SK-N-SH (cell line): ENCODE measurements at regions not wholly inside any gene's neighbourhood (a gene's known extent, or its start where the extent isn't known, plus 50 kb on each side); places are given as distances from the start of the nearest gene placed in this dataset.

Source experiments
- CTCF ChIA-PET: fragments of 300-600, 350-600 bp; formaldehyde crosslinking; extraction: SDS; loops from one replicate; lab custom pipeline; 2021; lab: Yijun Ruan, JAX
- POLR2A ChIA-PET: fragments of 350-600 bp; sonication (Branson Sonifier 250); formaldehyde crosslinking; extraction: SDS; loops from one replicate; lab custom pipeline; 2020; ENCODE audit warnings: antibody characterized with exemption, inconsistent platforms; lab: Yijun Ruan, JAX
- DNase-seq: peaks from one replicate; pipeline ENCODE4 v3.0.0; 2012
- H2AFZ ChIP-seq: fragments of 200-600 bp; sonication (generic); 2 replicates; pipeline ENCODE4 v1.8.1; 2016; ENCODE audit warnings: antibody characterized with exemption, mild to moderate bottlenecking, low read depth
- H3F3A ChIP-seq: fragments of 200-600 bp; sonication (generic); replicated peaks from 2 replicates; pipeline ENCODE3; 2016; ENCODE audit warnings: antibody characterized with exemption, mild to moderate bottlenecking; ENCODE audit not compliant: insufficient read depth
- H3K27ac ChIP-seq, 2 experiments: fragments of 200-500 bp in 1 of 2; fragments of 200-600 bp in 1 of 2; sonication (Bioruptor generic) in 1 of 2; sonication (generic), shearing (Covaris generic) in 1 of 2; 2 replicates each; pipeline versions ENCODE4 v1.5.1 to v1.6.1; 2014 to 2016; ENCODE audit warnings: low read depth in 2 of 2, inconsistent platforms in 1 of 2, low read length in 1 of 2, mild to moderate bottlenecking in 1 of 2, mixed read lengths in 1 of 2
- H3K27me3 ChIP-seq: fragments of 200-600 bp; sonication (generic), shearing (Covaris generic); 2 replicates; pipeline ENCODE4 v1.6.1; 2016; ENCODE audit warnings: mixed run types; ENCODE audit not compliant: insufficient read depth
- H3K36me3 ChIP-seq, 2 experiments: fragments of 200-500 bp in 1 of 2; fragments of 200-600 bp in 1 of 2; sonication (Bioruptor generic) in 1 of 2; sonication (generic) in 1 of 2; replicated peaks in 1 of 2; 2 replicates each; pipeline versions ENCODE3 to v1.5.1; 2014 to 2016; ENCODE audit warnings: low read length in 1 of 2, mild to moderate bottlenecking in 1 of 2; ENCODE audit not compliant: insufficient read depth in 2 of 2, control insufficient read depth in 1 of 2
- H3K4me1 ChIP-seq, 2 experiments: fragments of 200-500 bp in 1 of 2; fragments of 200-600 bp in 1 of 2; sonication (Bioruptor generic) in 1 of 2; sonication (generic), shearing (Covaris generic) in 1 of 2; 2 replicates each; pipeline versions ENCODE4 v1.5.1 to v1.6.1; 2014 to 2016; ENCODE audit warnings: low read depth in 1 of 2, low read length in 1 of 2, mixed run types in 1 of 2; ENCODE audit not compliant: insufficient read depth in 2 of 2, control insufficient read depth in 1 of 2
- H3K4me2 ChIP-seq: fragments of 200-600 bp; sonication (generic), shearing (Covaris generic); 2 replicates; pipeline ENCODE4 v1.6.1; 2017; ENCODE audit warnings: mixed run types
- H3K4me3 ChIP-seq, 2 experiments: fragments of 200-500 bp in 1 of 2; fragments of 200-600 bp in 1 of 2; sonication (Bioruptor generic) in 1 of 2; sonication (generic), shearing (Covaris generic) in 1 of 2; 2 replicates each; pipeline versions ENCODE4 v1.5.1 to v1.8.1; 2014 to 2016; ENCODE audit warnings: low read depth in 2 of 2, inconsistent platforms in 1 of 2, low read length in 1 of 2, mild to moderate bottlenecking in 1 of 2, mixed read lengths in 1 of 2, moderate library complexity in 1 of 2
- H3K79me2 ChIP-seq: fragments of 200-600 bp; sonication (generic); 2 replicates; pipeline ENCODE4 v1.8.1; 2017; ENCODE audit warnings: mild to moderate bottlenecking; ENCODE audit not compliant: insufficient read depth
- H3K9ac ChIP-seq: fragments of 200-600 bp; sonication (generic); 2 replicates; pipeline ENCODE4 v1.6.1; 2017; ENCODE audit warnings: mixed run types
- H3K9me2 ChIP-seq: fragments of 200-600 bp; sonication (generic); 2 replicates; pipeline ENCODE4 v1.6.1; 2017; ENCODE audit warnings: mixed run types
- H3K9me3 ChIP-seq: fragments of 200-600 bp; sonication (generic); 2 replicates; pipeline ENCODE4 v1.6.1; 2017; ENCODE audit warnings: mixed run types, mild to moderate bottlenecking, moderate library complexity
- H4K20me1 ChIP-seq: fragments of 200-600 bp; sonication (generic); 2 replicates; pipeline ENCODE4 v1.6.1; 2017; ENCODE audit warnings: mild to moderate bottlenecking, mixed run types; ENCODE audit not compliant: insufficient read depth
- ELF1 ChIP-seq: IDR thresholded peaks from 2 replicates; pipeline ENCODE4 v1.4.0; 2012
- FOSL2 ChIP-seq: IDR thresholded peaks from 2 replicates; pipeline ENCODE4 v1.4.0; 2012; ENCODE audit warnings: low read depth, mild to moderate bottlenecking, moderate library complexity, borderline replicate concordance
- GATA2 ChIP-seq: sonication (generic); formaldehyde crosslinking; IDR thresholded peaks from 2 replicates; pipeline ENCODE4 v1.5.0; 2020; ENCODE audit warnings: mild to moderate bottlenecking, missing genetic modification reagents
- IRF3 ChIP-seq: fragments of 150-350 bp; IDR thresholded peaks from 2 replicates; pipeline ENCODE4 v1.6.1; 2016; ENCODE audit warnings: mild to moderate bottlenecking, low read depth, low read length
- MXI1 ChIP-seq: IDR thresholded peaks from 2 replicates; pipeline ENCODE4 v1.6.1; 2012; ENCODE audit warnings: mild to moderate bottlenecking, low read depth, low read length, improper control_type of control experiment
- RAD21 ChIP-seq: IDR thresholded peaks from 2 replicates; pipeline ENCODE4 v1.6.1; 2012; ENCODE audit warnings: mild to moderate bottlenecking, low read length
- RXRA ChIP-seq: IDR thresholded peaks from 2 replicates; pipeline ENCODE4 v1.4.0; 2012; ENCODE audit warnings: low read depth, mild to moderate bottlenecking, borderline replicate concordance
- TCF12 ChIP-seq: IDR thresholded peaks from 2 replicates; pipeline ENCODE4 v1.4.0; 2012
- TEAD4 ChIP-seq: IDR thresholded peaks from 2 replicates; pipeline ENCODE4 v1.4.0; 2012; ENCODE audit warnings: mild to moderate bottlenecking, borderline replicate concordance; ENCODE audit not compliant: insufficient read depth
- WGBS: methylation state at CpG from one replicate; pipeline ENCODE4 v1.1.6; 2017; ENCODE audit warnings: low lambda C conversion rate; 5-methylcytosine and 5-hydroxymethylcytosine counted together
- TF ChIP-seq, protein P1 (sequence below): IDR thresholded peaks from 2 replicates; pipeline ENCODE4; 2012

DNA sequence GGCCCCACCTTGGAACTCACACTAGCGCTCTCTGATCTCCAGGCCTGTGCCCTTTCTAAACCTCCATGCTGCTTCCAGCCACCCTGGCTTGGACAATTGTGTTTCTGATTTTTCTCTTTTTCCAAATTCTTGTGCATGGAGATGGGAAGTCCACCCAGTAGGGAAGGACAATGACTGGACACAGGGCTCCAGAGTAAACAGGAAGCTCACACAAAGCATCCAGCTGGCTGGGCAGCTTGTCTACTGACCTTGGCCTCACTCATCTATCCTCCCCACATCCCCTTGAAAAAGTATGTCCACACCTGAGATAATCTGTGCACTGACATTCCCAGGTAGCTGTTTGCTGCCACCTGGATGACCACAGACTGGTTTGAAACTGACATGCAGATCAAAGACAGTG, 331.2 kb upstream of the MAF start:
- Histone ChIP-seq H3K9me3 (no peaks in the 10 kb centered on the region), H3K9ac (no peak overlapping the region), H3K4me3 (no peak overlapping the region), H3F3A (no peaks in the 10 kb centered on the region), H4K20me1 (no peaks in the 10 kb centered on the region), H3K4me2 (no peak overlapping the region), H3K79me2 (no peaks in the 10 kb centered on the region), H3K36me3 (no peaks in the 10 kb centered on the region), H2AFZ (no peak overlapping the region), H3K27ac (no peak overlapping the region), H3K27me3 (no peaks in the 10 kb centered on the region), H3K9me2 (no peaks in the 10 kb centered on the region), H3K4me1 (no peaks in the 10 kb centered on the region)
- TF ChIP-seq ELF1 = no peak
- TF ChIP-seq RAD21 = no peak
- TF ChIP-seq RXRA = no peak
- TF ChIP-seq TCF12 = no peak
- TF ChIP-seq IRF3 = no peak
- no peak for TF ChIP-seq TEAD4
- TF ChIP-seq FOSL2 = no peak
- no peak for TF ChIP-seq MXI1
- 40% methylated on average over 1 of the region's 1 CpG for WGBS
- no peak for DNase-seq
- CTCF ChIA-PET = interaction anchor here (1.4 kb wide), 1 partner anchor 15 kb away, joined by 3 read pairs; no protein-coding TSS in a partner anchor
- POLR2A ChIA-PET = no interaction called here

- H3K4me3 ChIP-seq = no peak overlapping the region
- H3K79me2 ChIP-seq = no peaks in the 10 kb centered on the region
- POLR2A ChIA-PET = no interaction called here
- H4K20me1 ChIP-seq = no peaks in the 10 kb centered on the region
- TF ChIP-seq, protein P1, sequence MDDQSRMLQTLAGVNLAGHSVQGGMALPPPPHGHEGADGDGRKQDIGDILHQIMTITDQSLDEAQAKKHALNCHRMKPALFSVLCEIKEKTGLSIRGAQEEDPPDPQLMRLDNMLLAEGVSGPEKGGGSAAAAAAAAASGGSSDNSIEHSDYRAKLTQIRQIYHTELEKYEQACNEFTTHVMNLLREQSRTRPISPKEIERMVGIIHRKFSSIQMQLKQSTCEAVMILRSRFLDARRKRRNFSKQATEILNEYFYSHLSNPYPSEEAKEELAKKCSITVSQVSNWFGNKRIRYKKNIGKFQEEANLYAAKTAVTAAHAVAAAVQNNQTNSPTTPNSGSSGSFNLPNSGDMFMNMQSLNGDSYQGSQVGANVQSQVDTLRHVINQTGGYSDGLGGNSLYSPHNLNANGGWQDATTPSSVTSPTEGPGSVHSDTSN = no peak
- no peak for TF ChIP-seq GATA2
- no peaks in the 10 kb centered on the region for H3K9me2 ChIP-seq
- H3K36me3 ChIP-seq = no peaks in the 10 kb centered on the region
- no peaks in the 10 kb centered on the region for H3K9me3 ChIP-seq
- WGBS = 7% methylated on average over 2 of the region's 2 CpGs
- no peak overlapping the region for H3K4me2 ChIP-seq
- H3K4me1 ChIP-seq = no peaks in the 10 kb centered on the region
- no peak for DNase-seq
- H3F3A ChIP-seq = no peaks in the 10 kb centered on the region
- CTCF ChIA-PET = interaction anchor here (0.7 kb wide), 1 partner anchor 18 kb away, joined by 3 read pairs; no protein-coding TSS in a partner anchor
- H3K9ac ChIP-seq = no peak overlapping the region
- H2AFZ ChIP-seq = no peak overlapping the region
- no peak overlapping the region for H3K27ac ChIP-seq
- H3K27me3 ChIP-seq = no peaks in the 10 kb centered on the region
Observed at GRCh38 chr16:79929260-79929965, 328.9 kb upstream of the MAF start.
